ENCODE measurements at regions not wholly inside any gene's neighbourhood (a gene's known extent, or its start where the extent isn't known, plus 50 kb on each side); places are given as distances from the start of the nearest gene placed in this dataset.
A peak's percentile ranks its signal among the peaks of the same experiment; 100 is the strongest.

DNA sequence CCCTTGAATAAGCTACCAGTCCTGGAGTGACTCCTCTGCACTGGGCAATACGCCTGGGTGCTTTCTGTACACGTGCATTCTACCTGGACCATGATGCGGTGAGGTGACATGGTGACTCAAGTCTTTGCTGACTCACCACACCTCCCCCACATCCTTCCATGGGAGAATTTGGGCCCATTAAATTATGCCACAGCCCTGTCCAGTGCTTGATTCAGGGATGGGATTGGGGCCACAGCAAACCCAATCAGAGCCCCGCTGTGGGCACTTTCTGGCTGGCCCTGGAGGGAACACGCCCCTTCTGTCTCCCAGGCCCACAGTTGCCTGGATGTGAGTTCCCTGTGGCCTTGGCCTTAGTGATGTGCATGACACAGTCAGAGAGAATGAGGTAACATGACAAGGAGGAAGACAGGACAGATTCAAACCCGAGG lies 86.9 kb downstream of the LRRC30 start:
- Histone ChIP-seq H3K79me2 (ENCODE audit: control insufficient read depth, insufficient read depth, low read length) (no peaks in the 10 kb centered on the region), H3K9me1 (replicated peaks; ENCODE audit: control insufficient read depth, extremely low read depth, insufficient read depth, low read length) (no peaks in the 10 kb centered on the region), H2AFZ (ENCODE audit: low read depth, low read length) (no peak overlapping the region), H3K4me2 (ENCODE audit: insufficient read depth, low read length) (no peak overlapping the region), H3K4me3 (replicated peaks in 1 of 3; ENCODE audit: insufficient read depth in 1 of 3, low read depth in 1 of 3, low read length in 3 of 3) (no peak overlapping the region), H3K4me1 (ENCODE audit: control insufficient read depth, extremely low read depth, insufficient read depth, low read length) (no peaks in the 10 kb centered on the region), H3K27ac (ENCODE audit: insufficient read depth, low read depth, low read length) (no peak overlapping the region), H3K9ac (replicated peaks; ENCODE audit: extremely low read depth, insufficient read depth, low read length) (no peak overlapping the region), H4K20me1 (replicated peaks; ENCODE audit: control insufficient read depth, extremely low read depth, insufficient read depth, low read length) (no peaks in the 10 kb centered on the region), H3K9me3 (replicated peaks; ENCODE audit: control insufficient read depth, insufficient read depth, low read length) (no peaks in the 10 kb centered on the region), H3K27me3 (ENCODE audit: control insufficient read depth in 2 of 2, insufficient read depth in 2 of 2, low read length in 2 of 2) (peaks cover 0 to 2% of the 10 kb centered on the region in 2 experiments), H3K36me3 (ENCODE audit: control insufficient read depth in 2 of 2, extremely low read depth in 1 of 2, insufficient read depth in 2 of 2, low read length in 2 of 2) (no peaks in the 10 kb centered on the region)
- dilution Hi-C loops (cut with MboI; ENCODE audit: extremely low pct_ligation_motif_present, low sequenced_read_pairs) (no loop called here), intact Hi-C loops (cut with micrococcal nuclease) (no loop called here)
- ChIA-PET CTCF (interaction anchor here (1.4 kb wide), 1 partner anchor 135 kb away, joined by 4 read pairs; no protein-coding TSS in a partner anchor), POLR2A (no interaction called here)
- FAIRE-seq (no peak), DNase-seq (ENCODE audit: low read depth, low spot score) (no peak)
- BruUV-seq (replicated peaks), result no TSS peak
- TF ChIP-seq POLR2AphosphoS5 (IDR thresholded peaks at IDR 0.05; ENCODE audit: insufficient read depth, low read depth, low read length), result no peak
- TF ChIP-seq MYC (IDR thresholded peaks at IDR 0.05; ENCODE audit: low read depth, low read length), result no peak
- peak; percentile 12 for TF ChIP-seq FOS (IDR thresholded peaks at IDR 0.05; ENCODE audit: borderline replicate concordance, insufficient read depth, low read length)

DNA sequence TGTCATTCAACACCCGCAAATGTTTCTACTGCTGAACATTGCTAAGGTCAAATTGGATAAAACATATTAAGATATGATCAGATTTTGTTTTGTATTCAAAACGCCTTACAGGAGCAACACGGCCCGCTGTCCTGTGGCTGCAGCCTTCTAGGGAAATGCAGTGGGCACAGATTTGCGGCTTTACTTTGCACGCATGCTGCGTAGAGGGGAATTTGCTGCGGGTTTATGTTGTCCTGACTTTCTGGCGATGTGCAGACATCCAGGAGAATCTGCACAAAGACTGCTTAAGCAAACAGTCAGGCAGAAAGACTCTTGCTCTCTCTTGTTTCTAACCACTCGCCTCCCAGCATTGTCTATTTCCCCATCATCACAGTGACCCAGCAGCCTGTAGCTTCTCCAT lies 88.3 kb downstream of the LRRC30 start:
- no peaks in the 10 kb centered on the region for H4K20me1 ChIP-seq (replicated peaks; ENCODE audit: control insufficient read depth, extremely low read depth, insufficient read depth, low read length)
- intact Hi-C loops (cut with micrococcal nuclease) (no loop called here), dilution Hi-C loops (cut with MboI; ENCODE audit: extremely low pct_ligation_motif_present, low sequenced_read_pairs) (no loop called here)
- H3K4me2 ChIP-seq (ENCODE audit: insufficient read depth, low read length), result no peak overlapping the region
- POLR2A ChIA-PET, result no interaction called here
- no peak overlapping the region for H2AFZ ChIP-seq (ENCODE audit: low read depth, low read length)
- DNase-seq (ENCODE audit: low read depth, low spot score), result no peak
- peaks cover 11% of the 10 kb centered on the region for H3K4me1 ChIP-seq (ENCODE audit: control insufficient read depth, extremely low read depth, insufficient read depth, low read length)
- no peaks in the 10 kb centered on the region for H3K36me3 ChIP-seq (ENCODE audit: control insufficient read depth in 2 of 2, extremely low read depth in 1 of 2, insufficient read depth in 2 of 2, low read length in 2 of 2)
- no peak overlapping the region for H3K27ac ChIP-seq (ENCODE audit: insufficient read depth, low read depth, low read length)
- FAIRE-seq, result no peak
- no peak overlapping the region for H3K9ac ChIP-seq (replicated peaks; ENCODE audit: extremely low read depth, insufficient read depth, low read length)
- H3K27me3 ChIP-seq (ENCODE audit: control insufficient read depth in 2 of 2, insufficient read depth in 2 of 2, low read length in 2 of 2), result no peaks in the 10 kb centered on the region
- TF ChIP-seq, protein P1, sequence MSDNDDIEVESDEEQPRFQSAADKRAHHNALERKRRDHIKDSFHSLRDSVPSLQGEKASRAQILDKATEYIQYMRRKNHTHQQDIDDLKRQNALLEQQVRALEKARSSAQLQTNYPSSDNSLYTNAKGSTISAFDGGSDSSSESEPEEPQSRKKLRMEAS (IDR thresholded peaks at IDR 0.05; ENCODE audit: insufficient read depth, insufficient read length), result no peak
- no peak for TF ChIP-seq POLR2A (IDR thresholded peaks at IDR 0.05; ENCODE audit: low read depth, low read length)
- no peak for TF ChIP-seq FOS (IDR thresholded peaks at IDR 0.05; ENCODE audit: borderline replicate concordance, insufficient read depth, low read length)
- TF ChIP-seq EZH2 (IDR thresholded peaks at IDR 0.05; ENCODE audit: borderline replicate concordance, low read depth, low read length, severe bottlenecking), result no peak
- TF ChIP-seq, protein P2, sequence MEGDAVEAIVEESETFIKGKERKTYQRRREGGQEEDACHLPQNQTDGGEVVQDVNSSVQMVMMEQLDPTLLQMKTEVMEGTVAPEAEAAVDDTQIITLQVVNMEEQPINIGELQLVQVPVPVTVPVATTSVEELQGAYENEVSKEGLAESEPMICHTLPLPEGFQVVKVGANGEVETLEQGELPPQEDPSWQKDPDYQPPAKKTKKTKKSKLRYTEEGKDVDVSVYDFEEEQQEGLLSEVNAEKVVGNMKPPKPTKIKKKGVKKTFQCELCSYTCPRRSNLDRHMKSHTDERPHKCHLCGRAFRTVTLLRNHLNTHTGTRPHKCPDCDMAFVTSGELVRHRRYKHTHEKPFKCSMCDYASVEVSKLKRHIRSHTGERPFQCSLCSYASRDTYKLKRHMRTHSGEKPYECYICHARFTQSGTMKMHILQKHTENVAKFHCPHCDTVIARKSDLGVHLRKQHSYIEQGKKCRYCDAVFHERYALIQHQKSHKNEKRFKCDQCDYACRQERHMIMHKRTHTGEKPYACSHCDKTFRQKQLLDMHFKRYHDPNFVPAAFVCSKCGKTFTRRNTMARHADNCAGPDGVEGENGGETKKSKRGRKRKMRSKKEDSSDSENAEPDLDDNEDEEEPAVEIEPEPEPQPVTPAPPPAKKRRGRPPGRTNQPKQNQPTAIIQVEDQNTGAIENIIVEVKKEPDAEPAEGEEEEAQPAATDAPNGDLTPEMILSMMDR (IDR thresholded peaks at IDR 0.05; ENCODE audit: extremely low read depth in 1 of 2, insufficient read depth in 1 of 2, low read depth in 1 of 2, low read length in 2 of 2), result no peak
- no peaks in the 10 kb centered on the region for H3K79me2 ChIP-seq (ENCODE audit: control insufficient read depth, insufficient read depth, low read length)
- no peak overlapping the region for H3K4me3 ChIP-seq (replicated peaks in 1 of 3; ENCODE audit: insufficient read depth in 1 of 3, low read depth in 1 of 3, low read length in 3 of 3)
- BruUV-seq (replicated peaks), result no TSS peak
- H3K9me3 ChIP-seq (replicated peaks; ENCODE audit: control insufficient read depth, insufficient read depth, low read length), result no peaks in the 10 kb centered on the region
- no peaks in the 10 kb centered on the region for H3K9me1 ChIP-seq (replicated peaks; ENCODE audit: control insufficient read depth, extremely low read depth, insufficient read depth, low read length)
- CTCF ChIA-PET, result no interaction called here

Data from endothelial cell of umbilical vein (primary cell).